ENCODE measurements at regions not wholly inside any gene's neighbourhood (a gene's known extent, or its start where the extent isn't known, plus 50 kb on each side); places are given as distances from the start of the nearest gene placed in this dataset.

GRCh38 chr3:153079386-153079785, 82.6 kb upstream of the RAP2B start:
- DNase-seq: no peak

DNA sequence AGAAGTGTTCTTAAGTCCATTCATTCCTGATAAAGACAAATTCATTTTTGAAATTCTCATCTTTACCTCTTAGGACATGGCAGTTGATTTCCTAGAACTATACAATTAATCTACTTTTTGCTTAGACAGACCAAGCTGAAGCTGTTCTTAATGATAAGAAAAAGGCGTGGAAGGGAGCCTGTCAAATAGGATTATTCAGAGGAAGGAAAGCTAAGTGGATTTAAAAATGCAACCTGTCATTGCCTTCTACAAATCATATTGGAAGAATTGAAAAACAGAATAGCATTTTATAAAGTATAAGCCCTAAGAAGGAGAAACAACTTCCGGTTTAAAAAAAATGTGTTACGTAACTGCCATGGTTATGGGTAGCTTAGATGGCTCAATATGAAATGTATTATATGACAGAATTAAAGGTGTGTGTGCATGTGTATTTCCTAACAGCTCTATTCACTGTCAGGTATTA, 81.2 kb upstream of the RAP2B start:
- no peak for DNase-seq

- DNase-seq: no peak
These were observed 77.6 kb upstream of the RAP2B start for GRCh38 chr3:153084431-153084830.

DNA sequence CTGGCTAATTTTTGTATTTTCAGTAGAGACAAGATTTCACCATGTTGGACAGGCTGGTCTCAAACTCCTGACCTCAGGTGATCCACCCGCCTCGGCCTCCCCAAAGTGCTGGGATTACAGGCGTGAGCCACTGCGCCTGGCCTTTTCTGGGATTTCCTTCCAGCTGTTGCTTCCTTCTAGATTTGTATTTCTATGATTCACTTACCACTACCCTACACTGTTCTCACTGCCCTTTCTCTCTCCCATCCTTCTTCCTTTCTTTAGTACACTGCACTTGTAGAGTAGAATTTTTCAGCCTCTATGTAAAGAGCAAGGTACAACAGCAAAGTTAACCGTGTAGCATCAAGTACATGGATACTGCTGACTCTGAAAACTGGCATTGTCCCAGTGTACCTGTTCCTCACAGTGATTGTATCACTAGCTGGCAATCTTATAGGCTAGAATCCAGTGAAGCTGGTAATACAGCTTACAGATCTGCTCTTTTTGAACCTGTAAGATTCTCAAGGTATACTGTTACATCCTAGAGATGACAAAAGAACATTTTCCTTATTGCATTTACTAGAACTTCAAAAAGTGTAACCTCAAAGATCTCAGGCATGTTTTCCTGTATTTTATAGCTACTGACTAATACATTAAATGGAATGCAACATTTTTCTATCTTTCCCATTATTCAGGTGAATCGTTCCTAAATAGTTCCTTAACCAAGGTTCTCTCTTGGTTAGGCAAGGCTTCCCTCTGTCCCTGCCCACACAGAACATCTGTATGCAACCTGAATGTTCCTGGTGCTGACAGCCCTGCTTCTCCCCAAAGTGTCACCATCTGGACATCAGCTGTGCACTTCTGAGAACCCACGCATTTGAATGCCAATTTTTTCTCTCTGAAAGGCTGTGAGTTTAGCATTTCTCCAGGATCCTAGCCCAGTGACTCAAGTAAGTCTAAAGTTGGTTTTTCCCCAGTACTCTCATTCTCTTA, 74.1 kb upstream of the RAP2B start:
- DNase-seq: no peak

GRCh38 chr3:153089620-153090019, 72.4 kb upstream of the RAP2B start:
- no peak for DNase-seq

- no peak for DNase-seq
These were observed 71.1 kb upstream of the RAP2B start for GRCh38 chr3:153090973-153091372.

GRCh38 chr3:153093629-153094028, 68.4 kb upstream of the RAP2B start:
- DNase-seq: no peak

- DNase-seq: no peak
These were observed 67.6 kb upstream of the RAP2B start for GRCh38 chr3:153094386-153094785.

DNA sequence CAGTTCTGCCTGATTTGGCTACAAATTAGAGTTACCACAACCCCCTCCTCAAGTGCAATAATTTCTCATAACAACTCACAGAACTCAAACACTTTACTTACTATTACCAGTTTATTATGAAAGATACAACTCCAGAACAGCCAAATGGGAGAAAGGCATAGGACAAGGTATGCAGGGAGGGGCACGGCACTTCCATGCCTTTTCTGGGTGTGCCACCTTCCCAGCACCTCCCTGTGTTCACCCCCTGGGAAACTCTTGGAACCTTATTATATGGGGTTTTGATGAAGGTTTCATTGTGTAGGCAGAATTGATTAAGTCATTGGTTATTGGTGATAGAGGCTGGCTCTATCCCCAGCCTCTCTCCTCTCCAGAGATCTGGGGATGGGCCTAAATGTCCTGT, 66.6 kb upstream of the RAP2B start:
- no peak for DNase-seq

- no peak for DNase-seq
These were observed 65.3 kb upstream of the RAP2B start for GRCh38 chr3:153096731-153097131.

DNA sequence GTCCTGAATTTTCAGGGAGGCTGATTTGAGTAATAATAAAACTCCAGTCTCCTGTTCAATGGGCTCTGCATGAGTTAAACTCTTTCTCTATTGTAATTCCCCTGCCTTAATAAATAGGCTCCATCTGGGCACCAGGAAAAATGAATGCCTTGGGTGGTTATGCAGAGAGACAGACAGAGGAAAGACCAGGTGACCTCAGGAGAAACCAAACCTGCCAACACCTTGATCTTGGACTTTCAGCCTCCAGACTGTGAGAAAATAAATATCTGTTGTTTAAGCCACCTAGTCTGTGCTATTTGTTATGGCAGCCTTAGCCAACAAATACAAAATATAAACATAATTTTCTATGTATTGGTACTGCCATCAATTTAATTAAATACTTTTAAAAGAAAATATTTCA, 64.8 kb upstream of the RAP2B start:
- no peak for DNase-seq

DNA sequence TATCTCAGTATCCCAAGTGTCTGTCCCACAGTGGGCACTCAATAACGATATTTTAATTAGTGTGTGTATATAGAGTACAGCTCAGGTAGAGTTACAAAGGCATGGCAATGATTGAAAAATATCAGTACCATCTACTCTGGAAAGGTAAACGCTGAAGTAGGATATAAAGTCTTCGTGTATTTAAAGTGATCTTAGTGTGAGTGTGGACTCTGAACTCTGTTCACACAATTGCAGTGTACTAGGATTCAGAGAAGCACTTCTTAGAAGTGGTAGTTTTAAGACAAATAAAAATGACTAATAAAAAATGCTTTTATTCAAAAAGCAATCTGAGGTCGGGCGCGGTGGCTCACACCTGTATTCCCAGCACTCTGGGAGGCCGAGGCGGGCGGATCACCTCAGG, 62.9 kb upstream of the RAP2B start:
- no peak for DNase-seq

DNA sequence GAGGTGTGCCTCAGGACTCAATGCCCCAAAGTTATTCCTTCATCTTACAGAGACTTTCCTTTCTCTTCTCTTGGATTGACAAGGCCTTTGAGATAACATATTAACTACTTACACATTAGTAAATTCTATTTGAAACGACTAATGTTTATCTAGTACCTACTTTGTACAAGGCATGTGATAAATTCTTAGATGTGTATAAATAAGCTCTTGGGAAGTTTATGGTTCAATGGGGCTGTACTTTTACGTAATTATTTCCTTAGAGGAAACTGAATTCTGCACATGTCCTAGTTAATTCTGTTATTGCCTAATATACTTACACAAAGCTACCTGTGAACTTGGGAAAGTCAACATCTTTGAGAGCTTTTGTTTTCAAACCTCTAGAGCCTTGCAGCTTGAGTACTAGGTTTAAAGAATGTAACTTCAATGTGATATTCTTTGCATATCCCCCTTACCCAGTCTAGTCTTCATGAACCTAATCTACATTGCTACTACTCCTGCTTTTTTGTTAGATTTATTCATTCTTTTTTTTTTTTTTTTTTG, 58.5 kb upstream of the RAP2B start:
- no peak for DNase-seq

- no peak for DNase-seq
These were observed 52.0 kb upstream of the RAP2B start for GRCh38 chr3:153110041-153110440.

DNA sequence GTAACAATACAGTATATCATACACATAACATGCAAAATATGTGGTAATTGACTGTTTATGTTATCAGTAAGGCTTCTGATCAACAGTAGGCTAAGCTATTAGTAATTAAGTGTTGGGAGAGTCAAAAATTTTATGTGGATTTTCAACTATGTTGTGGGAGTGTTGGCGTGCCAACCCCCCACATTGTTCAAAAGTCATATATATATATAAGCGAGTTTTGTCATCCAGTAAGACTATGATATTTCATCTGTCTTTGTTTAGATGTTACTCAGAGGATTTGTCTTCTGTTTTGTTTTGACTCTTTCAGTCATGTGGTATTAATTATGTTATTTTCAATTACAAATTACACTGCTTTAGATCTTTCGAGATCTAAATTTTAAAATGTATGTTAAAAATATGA, 51.0 kb upstream of the RAP2B start:
- no peak for DNase-seq

Measured in NCI-H2171 treated with DMSO at 0.1 percent for 48 hours (cell line).